C1 segment of cervical spinal cord (tissue), 14 donors: ENCODE measurements at regions not wholly inside any gene's neighbourhood (a gene's known extent, or its start where the extent isn't known, plus 50 kb on each side); places are given as distances from the start of the nearest gene placed in this dataset.
"Not testable (repeated sequence)": the region's sequence is repeated elsewhere in the genome, so short reads cannot be mapped to it uniquely, and the experiment has no call there.

Source experiments
- DNase-seq, 14 donors: peaks; one replicate each; lab custom pipeline; 2025; lab: John Stamatoyannopoulos, UW

DNA sequence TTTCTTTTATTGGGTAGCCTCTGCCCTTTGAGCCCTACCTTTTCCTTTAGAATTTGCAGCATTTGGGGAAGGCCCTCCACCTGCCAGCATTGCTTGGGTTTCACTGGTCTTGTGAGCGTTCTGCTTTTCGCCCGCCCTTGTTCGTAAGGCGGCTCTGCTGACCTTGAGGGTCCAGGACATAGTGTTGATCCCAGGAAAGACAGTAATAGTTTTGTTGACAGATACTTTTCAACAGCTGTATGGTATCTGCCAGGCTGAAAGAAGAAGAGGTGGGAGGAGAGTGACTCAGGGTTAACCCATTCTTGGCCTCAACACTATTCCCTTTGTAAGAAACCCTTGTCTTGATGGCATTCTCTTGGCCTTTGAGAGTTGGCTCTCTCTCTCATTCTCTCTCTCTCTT lies 113.4 kb upstream of the SPAG17 start:
- DNase-seq, result no peak

DNA sequence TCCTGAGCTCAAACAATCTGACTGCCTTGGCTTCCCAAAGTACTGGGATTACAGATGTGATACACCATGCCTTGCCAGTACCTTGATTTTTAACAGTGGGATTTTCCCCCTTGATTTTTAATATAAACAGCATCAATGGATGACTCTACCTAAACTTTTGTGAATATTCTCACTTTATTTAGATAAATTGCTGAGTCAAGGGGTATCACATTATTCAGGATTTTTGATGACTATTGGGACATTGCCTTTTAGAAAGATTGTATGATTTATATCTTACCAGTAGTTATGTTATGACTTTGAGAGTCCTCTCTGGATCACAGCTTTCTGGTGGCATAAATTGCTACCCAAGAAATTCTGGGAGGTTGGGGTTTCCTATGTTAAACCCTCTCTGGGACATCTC lies 112.5 kb upstream of the SPAG17 start:
- DNase-seq, result no peak

DNA sequence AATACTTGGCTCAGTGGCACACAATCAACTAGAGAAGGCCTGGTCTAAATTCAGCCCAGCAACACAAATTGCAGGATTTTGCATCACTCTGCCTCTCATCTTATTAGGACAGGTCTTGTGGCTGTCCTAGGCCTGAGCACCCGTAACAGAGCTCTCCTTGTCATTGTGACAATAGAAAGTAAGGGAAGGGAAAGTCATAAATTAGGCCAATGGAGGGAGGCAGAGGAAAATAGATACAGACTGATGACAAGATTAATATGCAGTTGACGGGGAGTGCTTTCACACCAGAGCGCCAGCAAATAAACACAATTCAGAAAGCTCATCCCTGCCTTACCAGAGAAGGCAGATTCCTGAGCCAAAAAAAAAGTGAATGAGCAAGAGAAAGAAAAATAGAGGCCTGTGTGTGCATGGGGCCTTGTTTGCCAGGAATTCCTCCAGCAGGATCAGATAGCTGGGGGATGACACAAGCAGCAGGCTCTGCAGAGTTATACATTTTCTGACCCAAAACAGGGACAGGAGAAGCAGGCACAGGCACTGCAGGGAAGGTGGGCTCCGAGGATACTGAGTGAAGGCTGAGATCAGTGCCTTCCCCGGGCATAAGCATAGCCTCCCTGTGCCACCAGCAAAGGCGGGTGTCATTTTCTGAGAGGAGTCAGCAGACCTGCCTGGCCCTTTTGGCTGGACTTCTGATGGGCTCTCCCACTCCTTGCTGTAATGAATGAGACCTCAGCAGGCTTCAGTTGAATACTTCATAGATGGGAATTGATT lies 110.0 kb upstream of the SPAG17 start:
- DNase-seq, result peak in 2 of 14 donors; percentile 15 to 18

DNA sequence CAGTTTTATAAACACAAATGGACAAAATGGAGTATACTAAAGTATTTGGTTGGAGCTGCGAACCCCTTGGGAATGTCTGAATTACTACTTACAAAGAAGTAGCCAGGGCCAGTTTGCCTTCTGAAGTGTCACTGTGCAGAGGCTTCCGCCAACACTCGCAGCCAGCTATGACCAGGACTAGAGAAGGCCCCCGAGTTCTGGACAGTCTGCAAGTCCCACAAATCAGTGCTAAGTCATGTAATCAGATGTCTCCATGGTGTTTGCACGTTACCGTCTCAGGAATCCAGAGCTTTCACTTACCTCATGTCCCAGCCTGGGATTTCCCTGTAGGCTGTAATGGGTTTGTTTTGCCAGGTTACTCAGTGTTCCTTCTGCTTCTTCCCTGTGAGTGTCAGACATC lies 106.6 kb upstream of the SPAG17 start:
- no peak for DNase-seq

DNA sequence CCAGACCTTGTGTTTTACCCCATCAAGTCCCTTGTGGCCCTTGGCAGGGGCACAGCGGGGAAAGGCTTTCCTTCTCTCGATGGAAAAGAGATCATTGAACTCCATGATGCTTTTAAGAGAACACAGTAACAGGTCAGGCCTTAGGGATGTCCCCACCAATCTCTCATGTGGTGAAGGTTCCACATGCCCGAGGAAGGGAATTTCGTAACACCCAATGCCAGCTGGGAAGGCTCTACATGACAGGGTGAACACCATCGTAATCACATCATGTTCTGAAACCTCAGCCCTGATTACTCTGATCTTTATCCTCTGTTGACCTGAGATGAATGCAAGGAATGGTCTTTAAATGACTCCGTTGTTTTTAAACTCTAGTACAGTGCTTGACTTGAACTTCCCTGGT lies 105.5 kb upstream of the SPAG17 start:
- DNase-seq, result no peak

DNA sequence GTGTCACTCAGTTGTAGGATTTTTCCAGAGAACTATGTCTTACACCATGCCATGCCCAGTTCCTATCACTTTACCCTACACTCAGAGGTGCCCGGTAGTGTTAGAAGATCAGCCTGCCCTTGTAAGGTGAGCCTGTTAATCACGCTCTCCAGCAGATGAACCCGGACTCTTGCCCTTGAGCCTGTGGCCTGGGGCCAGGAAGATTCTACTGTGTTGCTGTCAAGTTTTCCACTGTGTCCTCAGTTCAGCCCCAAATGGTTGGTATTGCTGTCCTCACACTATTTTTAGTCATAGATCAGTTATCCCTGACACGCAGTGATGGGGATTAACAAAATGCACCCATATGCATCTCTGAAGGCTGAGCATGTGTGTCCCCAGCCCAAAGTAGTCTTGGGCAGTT lies 105.0 kb upstream of the SPAG17 start:
- no peak for DNase-seq

DNA sequence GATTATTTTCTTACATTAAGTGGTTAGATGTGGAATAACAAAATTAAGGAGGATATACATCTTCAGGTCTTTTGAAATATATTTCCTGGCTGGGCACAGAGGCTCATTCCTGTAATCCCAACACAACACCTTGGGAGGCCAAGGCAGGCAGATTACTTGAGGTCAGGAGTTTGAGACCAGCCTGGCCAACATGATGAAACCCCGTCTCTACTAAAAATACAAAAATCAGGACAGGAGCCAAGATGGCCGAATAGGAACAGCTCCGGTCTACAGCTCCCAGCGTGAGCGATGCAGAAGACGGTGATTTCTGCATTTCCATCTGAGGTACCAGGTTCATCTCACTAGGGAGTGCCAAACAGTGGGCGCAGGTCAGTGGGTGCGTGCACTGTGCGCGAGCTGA lies 95.6 kb upstream of the SPAG17 start:
- not testable (repeated sequence) for DNase-seq

DNA sequence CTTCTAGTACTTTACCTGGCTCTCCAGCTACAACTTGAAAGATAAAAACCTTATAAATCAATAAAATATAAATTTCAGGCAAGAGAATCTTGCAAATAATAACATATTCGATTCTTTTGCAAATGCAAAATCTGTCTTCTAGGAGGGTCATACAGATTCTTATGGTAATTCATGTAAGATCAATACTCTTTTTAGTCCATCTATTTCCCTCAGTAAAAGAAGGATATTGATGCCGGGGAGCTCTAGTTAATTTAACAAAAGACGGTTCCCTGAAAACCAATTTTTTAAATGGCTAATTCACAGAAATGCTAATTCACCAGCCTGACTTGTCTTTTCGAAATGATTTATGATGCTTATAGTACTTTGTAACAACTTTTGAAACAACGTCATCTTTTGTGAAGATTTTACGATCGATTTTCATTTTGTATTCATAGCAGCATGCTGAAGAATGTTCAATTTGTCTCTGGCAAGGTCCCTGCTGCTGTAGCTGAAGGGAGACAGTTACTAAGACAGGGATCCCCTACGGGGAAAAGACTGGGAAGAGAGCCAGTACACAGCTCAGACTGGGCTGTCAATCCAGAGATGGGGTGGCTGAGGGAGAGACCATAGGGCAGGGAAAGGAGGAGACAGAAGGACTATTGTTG lies 90.6 kb upstream of the SPAG17 start:
- DNase-seq, result peak in 3 of 14 donors; percentile 1 to 5 (median 5)

DNA sequence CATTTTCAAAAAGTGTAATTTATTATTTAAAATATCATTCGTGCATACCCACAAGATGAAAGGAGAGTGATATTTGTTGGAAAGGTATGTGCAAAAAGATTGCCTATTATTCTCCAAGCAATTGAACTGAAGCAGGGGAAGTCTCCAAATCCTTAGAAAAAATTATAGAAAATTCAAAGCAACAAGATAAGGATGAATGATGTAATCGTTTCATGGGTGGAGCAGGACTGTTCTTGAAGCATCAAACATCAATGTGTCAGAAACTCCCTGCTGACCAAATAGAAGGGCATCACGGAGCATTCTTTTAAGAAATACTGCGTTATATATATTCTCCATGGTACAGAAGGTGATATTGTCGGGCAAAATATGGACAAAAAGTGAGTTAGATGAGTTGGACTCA lies 87.9 kb upstream of the SPAG17 start:
- DNase-seq, result no peak

DNA sequence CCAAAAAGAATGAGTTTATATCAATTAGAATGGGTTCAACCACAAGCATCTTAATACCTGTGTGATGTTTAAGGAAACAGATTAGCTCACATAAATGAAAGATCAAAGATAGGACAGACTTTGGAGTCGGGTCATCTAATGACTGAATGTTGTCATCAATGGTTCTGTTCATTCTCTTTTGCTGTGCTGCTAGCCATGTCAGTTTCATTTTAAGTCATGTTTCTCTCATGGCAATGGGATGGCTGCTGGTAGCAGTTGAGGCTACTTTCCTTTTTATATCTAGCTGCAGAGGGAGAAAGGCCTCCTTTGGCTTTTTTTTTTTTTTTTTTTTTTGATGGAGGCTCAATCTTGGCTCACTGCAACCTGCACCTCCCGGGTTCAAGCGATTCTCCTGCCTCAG lies 86.9 kb upstream of the SPAG17 start:
- DNase-seq, result no peak

DNA sequence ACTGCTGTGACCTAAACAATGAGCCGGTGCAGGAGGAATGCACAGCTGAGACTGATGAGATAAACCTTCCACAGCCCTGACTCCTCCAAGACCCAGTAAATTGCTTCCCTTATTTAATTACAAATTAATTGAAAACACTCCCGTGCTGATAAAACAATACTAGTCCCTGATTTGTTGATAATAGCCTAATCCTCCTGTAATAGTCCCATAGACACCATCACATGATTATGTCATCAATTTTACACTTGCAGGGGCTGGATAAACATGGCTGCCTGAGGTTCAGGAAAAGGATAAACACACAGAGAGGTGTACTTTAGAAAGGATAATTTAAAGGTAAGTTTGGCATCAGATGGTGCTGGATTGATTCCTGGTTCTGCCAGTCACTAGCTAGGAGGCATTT lies 84.6 kb upstream of the SPAG17 start:
- no peak for DNase-seq

DNA sequence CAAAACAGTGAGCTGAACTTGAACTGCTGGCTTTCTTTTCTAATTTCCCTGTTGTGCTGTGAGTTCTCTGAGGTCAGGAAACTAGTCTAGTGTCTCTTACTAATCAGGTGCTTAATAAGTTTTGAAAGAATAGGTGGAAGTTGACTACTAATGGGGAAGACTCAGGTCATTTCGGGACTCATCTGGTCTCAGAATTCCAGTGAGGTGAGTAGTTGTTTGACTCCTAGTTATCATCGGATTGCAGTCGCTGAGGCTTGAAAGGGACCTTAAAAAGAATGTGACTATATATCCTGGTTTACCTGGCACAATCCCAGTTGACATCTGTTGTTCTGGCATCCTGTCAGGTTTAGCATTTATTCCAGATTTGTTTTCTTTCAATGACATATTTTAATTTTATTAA lies 81.4 kb upstream of the SPAG17 start:
- DNase-seq, result no peak

DNA sequence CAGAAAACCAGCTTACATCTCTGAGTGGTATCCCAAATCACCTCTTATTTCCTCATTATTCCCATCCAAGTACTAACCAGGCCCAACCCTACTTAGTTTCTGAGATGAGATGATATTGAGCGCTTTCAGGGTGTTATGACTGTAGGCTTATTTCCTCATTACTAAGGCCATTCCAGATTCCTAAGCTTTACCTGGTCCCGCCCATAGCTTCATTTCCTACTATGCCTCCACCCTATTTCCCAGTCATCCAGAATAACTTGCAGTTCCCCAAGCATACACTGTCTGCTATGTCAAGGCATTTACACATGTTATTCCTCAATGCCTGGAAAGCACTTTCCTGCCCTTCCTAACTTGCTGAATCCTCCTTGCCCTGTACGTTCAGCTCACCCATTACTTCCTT lies 79.3 kb upstream of the SPAG17 start:
- DNase-seq, result no peak

DNA sequence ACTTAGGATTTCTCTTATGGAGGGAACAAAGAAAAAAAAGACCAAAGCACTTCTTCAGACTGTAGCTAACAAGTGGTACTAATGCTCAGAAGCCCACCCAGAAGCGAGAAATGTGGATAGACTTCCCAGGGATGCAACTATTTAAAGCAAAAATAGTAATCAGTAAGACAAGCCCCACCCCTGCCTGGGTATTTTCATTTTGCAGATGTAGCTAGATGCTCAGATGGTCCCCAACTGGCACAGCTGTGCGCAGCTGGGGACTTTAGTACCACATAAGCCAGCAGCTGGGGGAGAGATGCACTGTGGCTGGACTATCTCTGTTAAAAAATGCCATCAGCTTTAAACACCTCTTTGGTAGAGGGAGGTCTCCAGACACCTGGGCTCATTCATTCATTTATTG lies 77.8 kb upstream of the SPAG17 start:
- DNase-seq, result no peak

DNA sequence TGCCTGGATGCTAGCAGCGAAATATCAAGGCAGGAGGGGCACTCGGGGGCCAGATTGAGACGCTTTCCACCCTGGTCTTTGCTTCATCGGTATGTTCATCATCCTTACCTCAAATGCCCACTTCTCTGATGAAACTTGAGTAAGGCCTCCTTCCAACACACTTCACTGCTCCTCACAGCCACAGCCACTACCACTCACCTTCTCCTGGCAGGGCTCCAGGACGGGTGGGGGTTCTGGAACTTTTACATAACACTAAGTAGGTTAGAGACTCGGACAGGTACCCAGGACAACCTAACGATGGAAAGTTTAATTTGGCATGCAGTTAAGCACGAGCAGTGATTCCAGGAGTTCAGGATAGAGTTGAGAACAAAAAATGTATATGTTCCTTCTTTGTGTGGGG lies 73.9 kb upstream of the SPAG17 start:
- no peak for DNase-seq

DNA sequence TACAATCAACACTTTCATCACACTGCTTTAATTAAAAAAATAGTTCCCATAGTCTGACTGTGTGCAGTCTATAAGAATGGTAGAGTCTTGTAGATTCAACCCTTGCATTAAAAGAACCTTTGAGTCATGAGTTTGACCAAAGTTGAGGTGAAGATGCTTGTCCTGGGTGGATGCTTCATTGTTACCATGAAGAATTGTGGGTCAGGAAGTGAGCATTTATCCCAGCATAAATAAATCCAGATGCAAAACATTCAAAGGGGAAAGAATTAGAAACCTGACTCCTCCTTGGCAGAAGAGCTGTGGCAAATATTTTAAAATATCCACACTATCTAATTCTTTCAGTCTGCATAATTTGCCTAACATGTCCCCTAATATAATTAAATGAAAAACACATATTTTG lies 72.9 kb upstream of the SPAG17 start:
- no peak for DNase-seq

DNA sequence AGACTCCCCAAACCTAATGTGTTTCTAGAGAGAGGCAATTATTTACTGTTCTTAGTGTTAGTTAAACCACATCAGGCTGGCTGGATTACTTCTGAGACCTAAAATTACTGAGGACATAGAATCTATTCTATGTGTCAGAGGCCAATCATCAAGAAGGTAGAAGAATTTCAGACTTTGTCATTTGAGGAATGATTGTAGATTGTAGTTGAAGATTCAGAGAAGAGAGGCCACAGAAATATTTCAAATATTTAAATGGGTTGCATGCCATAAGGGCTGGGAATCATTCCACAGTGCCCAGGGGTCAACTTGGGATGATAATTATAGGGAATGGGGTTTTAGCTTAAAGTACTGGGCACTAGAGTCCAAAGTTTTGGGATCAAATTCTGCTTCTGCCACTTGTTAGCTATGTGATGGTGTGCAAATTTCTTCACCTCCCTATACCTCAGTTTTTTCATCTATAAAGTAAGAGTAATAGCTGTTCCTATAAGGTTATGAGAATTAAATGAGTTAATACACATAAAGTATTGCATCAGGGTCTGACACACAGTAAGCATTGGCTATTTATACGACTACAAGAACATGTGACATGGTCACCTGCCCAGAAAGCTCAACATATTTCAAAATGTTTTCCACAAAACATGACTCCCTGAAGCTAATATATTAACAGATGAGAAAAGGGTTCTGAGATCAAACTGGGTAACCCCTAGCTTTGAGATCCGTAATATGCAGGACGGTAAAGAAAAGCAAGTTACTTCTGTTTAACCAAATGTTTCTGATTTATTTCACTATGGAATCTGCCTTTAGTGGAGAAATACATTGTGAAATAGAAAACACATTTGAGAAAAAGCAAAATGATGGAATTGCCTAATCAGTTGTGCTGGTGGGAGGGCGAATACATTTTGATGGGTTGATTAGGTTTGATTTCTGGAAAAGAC lies 69.7 kb upstream of the SPAG17 start:
- DNase-seq, result no peak

DNA sequence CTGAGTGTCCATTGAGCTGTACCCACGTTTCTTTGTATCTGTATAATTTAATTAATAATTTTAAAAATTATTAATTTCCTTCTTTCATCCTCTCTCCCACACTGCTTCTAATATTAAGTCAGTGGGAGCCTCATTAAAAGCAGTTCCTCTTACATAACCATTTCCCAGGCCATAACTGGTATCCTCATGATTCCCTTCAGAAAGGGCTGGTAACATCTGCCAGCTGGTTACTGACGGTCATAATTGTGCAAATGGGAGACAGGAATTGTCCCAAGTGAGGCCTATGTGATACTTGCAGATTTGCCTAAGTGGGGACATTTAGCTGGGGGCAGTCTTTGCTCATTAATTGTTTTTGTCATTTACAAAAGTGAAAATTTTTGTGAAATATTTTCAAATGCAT lies 69.0 kb upstream of the SPAG17 start:
- no peak for DNase-seq

DNA sequence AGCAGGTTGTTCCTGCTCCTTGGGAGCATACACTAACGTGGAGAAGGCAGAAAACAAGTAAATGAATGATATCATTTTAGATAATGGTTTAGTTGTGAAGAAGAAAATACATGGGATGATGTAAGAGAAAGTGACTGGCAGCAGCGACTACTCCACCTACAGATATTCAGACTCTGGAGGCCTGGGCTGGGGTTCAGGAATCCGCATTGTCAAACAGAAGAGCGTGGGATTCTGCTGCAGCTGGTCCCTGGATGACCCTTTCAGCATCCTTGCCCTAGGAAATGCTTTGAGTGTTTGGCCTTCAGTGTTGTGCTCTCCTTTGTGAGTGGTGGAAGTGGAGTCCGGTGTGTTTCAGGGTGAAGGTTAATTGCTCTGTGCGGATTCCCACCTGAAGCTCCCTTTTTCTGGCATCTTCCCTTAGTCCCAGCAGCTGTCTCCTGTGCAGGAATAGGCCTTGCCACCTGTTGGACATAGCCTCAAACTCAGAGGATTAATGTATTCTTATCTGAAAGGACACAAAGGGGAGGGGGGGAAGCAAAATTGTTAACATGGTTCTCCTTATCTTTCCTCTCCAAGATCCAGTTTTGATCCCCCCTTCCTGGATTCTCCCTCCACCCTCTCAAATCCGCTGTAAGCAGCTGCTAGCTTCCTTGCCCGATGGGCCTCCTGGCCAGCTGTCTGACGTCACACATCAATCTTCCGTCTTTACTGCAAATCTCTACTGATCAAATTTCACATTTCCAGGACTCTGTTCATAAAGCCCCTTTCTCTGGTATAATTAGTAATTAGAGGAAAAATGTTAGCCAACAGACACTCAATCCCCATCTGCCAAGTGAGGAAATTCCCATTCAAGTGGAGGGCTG lies 68.3 kb upstream of the SPAG17 start:
- no peak for DNase-seq

DNA sequence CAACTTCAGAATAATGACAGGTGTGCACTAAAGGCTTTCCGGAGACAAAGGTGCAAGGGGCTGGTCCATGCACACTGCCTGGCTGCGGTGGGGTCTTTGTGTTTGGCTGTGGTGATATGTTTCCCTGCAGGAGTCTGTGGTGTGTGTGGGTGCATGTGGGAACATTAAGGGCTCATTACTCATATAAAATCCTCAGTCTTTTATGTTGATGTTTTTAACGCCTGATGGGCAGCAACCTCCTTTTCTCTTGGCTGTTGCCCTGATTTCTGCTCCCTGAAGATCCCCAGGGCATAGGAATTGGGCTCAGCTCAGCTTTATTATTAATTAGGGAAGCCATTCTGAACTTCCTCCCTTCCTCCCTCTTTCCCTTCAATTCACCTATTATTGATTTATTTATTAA lies 67.6 kb upstream of the SPAG17 start:
- DNase-seq, result no peak

DNA sequence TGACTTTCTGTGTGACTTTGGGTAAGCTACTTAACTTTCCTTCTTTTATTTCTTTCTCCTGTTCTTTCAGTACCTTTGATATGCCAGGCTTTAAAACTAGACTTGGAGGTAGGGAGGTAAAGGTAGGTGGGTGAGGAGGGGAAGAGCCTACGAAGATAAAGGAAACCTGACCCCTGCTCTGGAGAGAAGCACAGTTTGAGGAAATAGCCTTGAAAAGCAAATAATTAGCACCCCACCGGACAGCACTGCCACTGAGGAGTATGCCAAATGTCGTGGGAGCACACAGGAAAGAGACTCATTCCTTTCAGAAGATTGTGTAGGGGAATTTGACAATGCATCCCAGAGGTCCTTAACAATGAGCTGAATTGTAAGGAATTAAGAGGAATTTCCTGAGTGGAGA lies 65.2 kb upstream of the SPAG17 start:
- DNase-seq, result no peak

DNA sequence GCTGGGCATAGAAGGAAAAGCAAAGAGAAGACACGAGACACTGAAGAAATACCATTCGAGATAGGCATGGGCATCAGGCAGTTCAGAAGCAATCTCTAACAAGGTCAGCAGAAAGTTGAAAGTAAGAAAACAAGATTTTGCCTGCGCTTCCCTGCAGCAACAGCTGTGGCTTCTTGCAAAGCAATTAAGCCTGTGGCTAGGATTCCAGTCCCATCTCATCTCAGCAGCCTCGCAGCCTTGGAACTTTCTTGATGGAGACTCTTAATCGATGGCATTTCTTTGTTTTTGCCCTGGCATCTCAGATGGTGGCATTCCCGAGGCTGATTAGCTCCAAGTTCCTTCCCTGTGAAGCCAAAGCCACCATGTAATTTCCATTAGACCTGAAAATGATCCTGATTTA lies 64.6 kb upstream of the SPAG17 start:
- DNase-seq, result no peak
